ENCODE measurements at regions not wholly inside any gene's neighbourhood (a gene's known extent, or its start where the extent isn't known, plus 50 kb on each side); places are given as distances from the start of the nearest gene placed in this dataset.

DNA sequence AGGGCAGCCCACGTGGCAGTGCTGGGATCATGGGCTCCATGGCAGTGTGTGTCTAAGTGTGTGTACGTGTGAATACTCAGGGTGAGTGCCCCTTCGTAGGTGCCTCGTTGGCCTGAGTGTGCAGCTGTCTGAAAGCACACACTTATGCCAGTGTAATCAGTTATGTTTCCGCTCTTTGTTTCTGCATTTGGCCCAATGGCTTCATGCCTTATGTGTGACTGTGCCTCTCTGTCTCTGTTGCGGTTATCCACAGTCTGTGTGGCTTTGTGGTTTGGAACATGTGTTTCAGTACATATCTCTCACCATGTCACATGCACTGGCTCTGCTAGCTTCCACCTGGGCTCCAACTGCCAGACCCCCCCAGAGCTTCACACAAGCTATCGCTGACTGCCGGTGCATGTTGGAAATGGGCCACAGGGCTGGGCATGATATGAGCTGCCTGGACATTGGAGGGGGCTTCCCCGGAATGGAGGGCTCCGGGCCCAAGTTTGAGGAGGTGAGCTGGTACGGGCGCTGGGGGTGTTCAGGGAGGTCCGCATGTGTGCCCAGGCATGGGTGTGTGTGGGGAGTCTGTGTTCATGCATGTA, 70.3 kb upstream of the TINAGL1 start:
- Histone ChIP-seq H3K4me3 (ENCODE audit: low read length in 2 of 2) (no peak overlapping the region), H3K27me3 (ENCODE audit: insufficient read depth, low read length) (no peaks in the 10 kb centered on the region), H3K36me3 (ENCODE audit: insufficient read depth, low read length) (no peaks in the 10 kb centered on the region), H3K27ac (ENCODE audit: low read depth, low read length) (no peak overlapping the region), H3K4me1 (ENCODE audit: insufficient read depth, low read length) (peaks cover 3% of the 10 kb centered on the region), H3K9me3 (ENCODE audit: control insufficient read depth in 1 of 2, low read length in 2 of 2) (no peaks in the 10 kb centered on the region)
- Mint-ChIP-seq H3K27me3 (peaks cover 6 to 21% of the 10 kb centered on the region in 2 donors), H3K9me3 (no peaks in the 10 kb centered on the region), H3K4me3 (no peak overlapping the region), H3K4me1 (peaks cover 0 to 14% (median 7%) of the 10 kb centered on the region in 4 donors), H3K36me3 (no peaks in the 10 kb centered on the region), H3K27ac (no peak overlapping the region)
- ChIA-PET POLR2A (ENCODE audit: partially characterized antibody) (no interaction called here), CTCF (ENCODE audit: partially characterized antibody) (no interaction called here)
- DNase-seq: no peak
- intact Hi-C loops (cut with micrococcal nuclease): no loop called here

DNA sequence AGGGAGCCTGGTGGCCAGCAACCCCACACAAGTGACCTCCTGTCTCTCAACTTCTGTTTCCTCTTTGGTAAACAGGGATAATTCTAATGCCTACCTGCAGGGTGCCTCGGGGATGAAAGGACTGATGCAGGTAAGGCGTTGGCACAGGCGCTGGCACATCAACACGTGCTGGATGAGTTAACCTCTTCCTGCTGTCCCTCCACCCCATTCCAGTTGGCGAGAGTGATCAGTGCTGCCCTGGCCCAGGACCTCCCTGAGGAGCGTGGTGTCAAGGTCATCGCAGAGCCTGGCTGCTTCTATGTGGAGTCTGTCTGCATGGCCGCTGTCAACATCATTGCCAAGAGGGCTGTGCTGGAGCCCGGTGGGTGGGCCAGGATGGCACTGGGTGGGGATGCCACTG, 69.1 kb upstream of the TINAGL1 start:
- Histone ChIP-seq H3K4me3 (ENCODE audit: low read length in 2 of 2) (no peak overlapping the region), H3K4me1 (ENCODE audit: insufficient read depth, low read length) (peaks cover 3% of the 10 kb centered on the region), H3K27ac (ENCODE audit: low read depth, low read length) (no peak overlapping the region), H3K9me3 (ENCODE audit: control insufficient read depth in 1 of 2, low read length in 2 of 2) (no peaks in the 10 kb centered on the region), H3K36me3 (ENCODE audit: insufficient read depth, low read length) (no peaks in the 10 kb centered on the region), H3K27me3 (ENCODE audit: insufficient read depth, low read length) (no peaks in the 10 kb centered on the region)
- Mint-ChIP-seq H3K27me3 (peaks cover 8 to 23% of the 10 kb centered on the region in 2 donors), H3K4me1 (peaks cover 0 to 14% (median 7%) of the 10 kb centered on the region in 4 donors), H3K4me3 (no peak overlapping the region), H3K36me3 (no peaks in the 10 kb centered on the region), H3K27ac (no peak overlapping the region), H3K9me3 (peaks cover 0 to 2% (median 0%) of the 10 kb centered on the region in 8 donors)
- intact Hi-C loops (cut with micrococcal nuclease): no loop called here
- ChIA-PET CTCF (ENCODE audit: partially characterized antibody) (interaction anchor here (1.8 kb wide), 1 partner anchor 42 kb away, joined by 5 read pairs; no protein-coding TSS in a partner anchor), POLR2A (ENCODE audit: partially characterized antibody) (no interaction called here)
- no peak for DNase-seq

- no peaks in the 10 kb centered on the region for H3K36me3 ChIP-seq (ENCODE audit: insufficient read depth, low read length)
- no peak overlapping the region for H3K27ac ChIP-seq (ENCODE audit: low read depth, low read length)
- no peaks in the 10 kb centered on the region for H3K9me3 ChIP-seq (ENCODE audit: control insufficient read depth in 1 of 2, low read length in 2 of 2)
- CTCF ChIA-PET (ENCODE audit: partially characterized antibody): interaction anchor here (1.8 kb wide), 1 partner anchor 41 kb away, joined by 5 read pairs; no protein-coding TSS in a partner anchor
- no peaks in the 10 kb centered on the region for H3K27me3 ChIP-seq (ENCODE audit: insufficient read depth, low read length)
- peaks cover 8 to 21% of the 10 kb centered on the region in 2 donors for H3K27me3 Mint-ChIP-seq
- no peak overlapping the region for H3K27ac Mint-ChIP-seq
- DNase-seq: no peak
- H3K4me1 ChIP-seq (ENCODE audit: insufficient read depth, low read length): peaks cover 3% of the 10 kb centered on the region
- POLR2A ChIA-PET (ENCODE audit: partially characterized antibody): no interaction called here
- intact Hi-C loops (cut with micrococcal nuclease): no loop called here
- H3K4me1 Mint-ChIP-seq: peaks cover 0 to 14% (median 7%) of the 10 kb centered on the region in 4 donors
- no peaks in the 10 kb centered on the region for H3K36me3 Mint-ChIP-seq
- H3K9me3 Mint-ChIP-seq: peaks cover 0 to 2% (median 0%) of the 10 kb centered on the region in 8 donors
- H3K4me3 ChIP-seq (ENCODE audit: low read length in 2 of 2): no peak overlapping the region
- H3K4me3 Mint-ChIP-seq: no peak overlapping the region
Observed at GRCh38 chr1:31507676-31508530, 68.4 kb upstream of the TINAGL1 start.

DNA sequence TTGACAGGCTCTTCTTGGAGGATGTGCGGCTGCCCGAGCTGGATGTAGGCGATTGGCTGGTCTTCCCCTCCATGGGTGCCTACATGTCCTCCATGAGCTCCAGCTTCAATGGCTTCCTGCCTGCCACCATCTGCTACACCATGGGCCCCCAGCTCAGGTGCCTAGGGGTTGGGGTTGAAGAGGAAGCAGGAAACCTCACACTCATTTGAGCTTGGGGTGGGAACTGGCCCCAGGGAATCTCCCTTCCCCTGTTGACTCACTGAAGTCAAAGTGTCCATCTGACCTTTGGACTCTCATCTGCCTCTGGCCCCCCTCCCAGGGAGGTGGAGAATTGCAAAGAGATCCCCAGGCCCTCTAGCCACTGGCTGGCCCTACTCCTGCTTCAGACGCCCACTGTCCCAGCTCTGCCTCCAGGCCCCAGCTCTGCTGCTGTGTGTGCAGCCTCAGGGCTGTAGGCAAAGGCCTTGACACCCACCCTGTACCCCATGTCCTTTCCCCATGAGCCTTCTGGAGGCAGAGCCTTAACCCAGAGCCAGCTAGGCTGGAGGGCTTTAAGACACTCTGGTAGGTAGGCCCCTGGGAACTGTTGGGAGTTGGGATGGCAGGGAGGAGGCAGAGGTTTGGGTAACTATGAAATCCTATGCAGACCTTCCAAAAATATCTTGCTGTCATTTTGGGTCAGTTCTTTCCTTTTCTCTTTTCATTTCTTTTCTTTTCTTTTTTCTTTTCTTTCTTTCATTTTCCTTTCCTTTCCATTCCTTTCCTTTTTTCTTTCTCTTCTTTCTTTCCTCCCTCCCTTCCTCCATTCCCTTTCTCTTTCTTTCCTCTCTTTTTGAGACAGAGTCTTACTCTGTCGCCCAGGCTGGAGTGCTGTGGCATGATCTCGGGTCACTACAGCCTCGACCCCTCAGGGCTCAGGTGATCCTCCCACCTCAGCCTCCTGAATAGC, 66.9 kb upstream of the TINAGL1 start:
- Histone ChIP-seq H3K9me3 (ENCODE audit: control insufficient read depth in 1 of 2, low read length in 2 of 2) (no peaks in the 10 kb centered on the region), H3K36me3 (ENCODE audit: insufficient read depth, low read length) (no peaks in the 10 kb centered on the region), H3K4me1 (ENCODE audit: insufficient read depth, low read length) (peaks cover 3% of the 10 kb centered on the region), H3K4me3 (ENCODE audit: low read length in 2 of 2) (no peak overlapping the region), H3K27ac (ENCODE audit: low read depth, low read length) (no peak overlapping the region), H3K27me3 (ENCODE audit: insufficient read depth, low read length) (no peaks in the 10 kb centered on the region)
- Mint-ChIP-seq H3K27ac (no peak overlapping the region), H3K36me3 (no peaks in the 10 kb centered on the region), H3K27me3 (peaks cover 6 to 17% of the 10 kb centered on the region in 2 donors), H3K9me3 (peaks cover 0 to 5% (median 0%) of the 10 kb centered on the region in 8 donors), H3K4me1 (peaks cover 0 to 14% (median 7%) of the 10 kb centered on the region in 4 donors), H3K4me3 (no peak overlapping the region)
- POLR2A ChIA-PET (ENCODE audit: partially characterized antibody): no interaction called here
- CTCF ChIA-PET (ENCODE audit: partially characterized antibody): interaction anchor here (1.8 kb wide), 1 partner anchor 40 kb away, joined by 5 read pairs; no protein-coding TSS in a partner anchor
- intact Hi-C loops (cut with micrococcal nuclease): no loop called here
- DNase-seq: no peak

GRCh38 chr1:31510304-31510703, 66.0 kb upstream of the TINAGL1 start:
- Histone ChIP-seq H3K36me3 (ENCODE audit: insufficient read depth, low read length) (no peaks in the 10 kb centered on the region), H3K4me3 (ENCODE audit: low read length in 2 of 2) (no peak overlapping the region), H3K27me3 (ENCODE audit: insufficient read depth, low read length) (no peaks in the 10 kb centered on the region), H3K4me1 (ENCODE audit: insufficient read depth, low read length) (peaks cover 3% of the 10 kb centered on the region), H3K27ac (ENCODE audit: low read depth, low read length) (no peak overlapping the region), H3K9me3 (ENCODE audit: control insufficient read depth in 1 of 2, low read length in 2 of 2) (no peaks in the 10 kb centered on the region)
- Mint-ChIP-seq H3K36me3 (no peaks in the 10 kb centered on the region), H3K27ac (no peak overlapping the region), H3K4me1 (peaks cover 0 to 13% (median 7%) of the 10 kb centered on the region in 4 donors), H3K9me3 (peaks cover 0 to 5% (median 0%) of the 10 kb centered on the region in 8 donors), H3K27me3 (peaks cover 4 to 17% of the 10 kb centered on the region in 2 donors), H3K4me3 (no peak overlapping the region)
- ChIA-PET POLR2A (ENCODE audit: partially characterized antibody) (no interaction called here), CTCF (ENCODE audit: partially characterized antibody) (no interaction called here)
- DNase-seq: no peak
- intact Hi-C loops (cut with micrococcal nuclease): no loop called here

GRCh38 chr1:31510853-31511789, 65.2 kb upstream of the TINAGL1 start:
- Histone ChIP-seq H3K4me3 (ENCODE audit: low read length in 2 of 2) (no peak overlapping the region), H3K27ac (ENCODE audit: low read depth, low read length) (no peak overlapping the region), H3K9me3 (ENCODE audit: control insufficient read depth in 1 of 2, low read length in 2 of 2) (no peaks in the 10 kb centered on the region), H3K36me3 (ENCODE audit: insufficient read depth, low read length) (no peaks in the 10 kb centered on the region), H3K4me1 (ENCODE audit: insufficient read depth, low read length) (peaks cover 3% of the 10 kb centered on the region), H3K27me3 (ENCODE audit: insufficient read depth, low read length) (no peaks in the 10 kb centered on the region)
- H3K9me3 Mint-ChIP-seq: peaks cover 0 to 5% (median 0%) of the 10 kb centered on the region in 8 donors
- POLR2A ChIA-PET (ENCODE audit: partially characterized antibody): no interaction called here
- intact Hi-C loops (cut with micrococcal nuclease): no loop called here
- peaks cover 0 to 5% (median 3%) of the 10 kb centered on the region in 4 donors for H3K4me1 Mint-ChIP-seq
- CTCF ChIA-PET (ENCODE audit: partially characterized antibody): no interaction called here
- no peak overlapping the region for H3K4me3 Mint-ChIP-seq
- peaks cover 4 to 15% of the 10 kb centered on the region in 2 donors for H3K27me3 Mint-ChIP-seq
- H3K27ac Mint-ChIP-seq: peak overlapping the region in 1 of 7 donors; percentile 57
- H3K36me3 Mint-ChIP-seq: no peaks in the 10 kb centered on the region
- no peak for DNase-seq

All from CD4-positive, alpha-beta memory T cell (primary cell).